ELR (cell line): ENCODE measurements at regions not wholly inside any gene's neighbourhood (a gene's known extent, or its start where the extent isn't known, plus 50 kb on each side); places are given as distances from the start of the nearest gene placed in this dataset.

Source experiments
- DNase-seq: peaks from one replicate; pipeline ENCODE4 v3.0.0-alpha.2; 2015; ENCODE audit warnings: low read depth

- DNase-seq: no peak
These were observed 97.8 kb upstream of the PMEPA1 start for GRCh38 chr20:57807401-57808263.

GRCh38 chr20:57806975-57807374 is 97.2 kb upstream of the PMEPA1 start:
- no peak for DNase-seq

GRCh38 chr20:57806476-57806875 is 96.7 kb upstream of the PMEPA1 start:
- DNase-seq: no peak

- DNase-seq: no peak
These were observed 95.9 kb upstream of the PMEPA1 start for GRCh38 chr20:57805747-57806146.

- no peak for DNase-seq
These were observed 94.8 kb upstream of the PMEPA1 start for GRCh38 chr20:57804470-57805250.

- no peak for DNase-seq
These were observed 93.7 kb upstream of the PMEPA1 start for GRCh38 chr20:57803508-57804005.

- no peak for DNase-seq
These were observed 93.1 kb upstream of the PMEPA1 start for GRCh38 chr20:57802765-57803507.

- DNase-seq: no peak
These were observed 91.8 kb upstream of the PMEPA1 start for GRCh38 chr20:57801581-57801980.

- no peak for DNase-seq
These were observed 91.1 kb upstream of the PMEPA1 start for GRCh38 chr20:57800791-57801430.

GRCh38 chr20:57797401-57797800 is 87.6 kb upstream of the PMEPA1 start:
- DNase-seq: no peak

GRCh38 chr20:57795977-57796560 is 86.3 kb upstream of the PMEPA1 start:
- no peak for DNase-seq

- DNase-seq: peak; percentile 56
These were observed 85.5 kb upstream of the PMEPA1 start for GRCh38 chr20:57795342-57795697.

- peak; percentile 51 for DNase-seq
These were observed 85.0 kb upstream of the PMEPA1 start for GRCh38 chr20:57794600-57795341.

GRCh38 chr20:57794036-57794435 is 84.2 kb upstream of the PMEPA1 start:
- DNase-seq: no peak

- no peak for DNase-seq
These were observed 83.6 kb upstream of the PMEPA1 start for GRCh38 chr20:57793421-57793820.

GRCh38 chr20:57792386-57793080 is 82.7 kb upstream of the PMEPA1 start:
- DNase-seq: peak; percentile 12

GRCh38 chr20:57791966-57792365 is 82.2 kb upstream of the PMEPA1 start:
- no peak for DNase-seq

GRCh38 chr20:57791178-57791962 is 81.6 kb upstream of the PMEPA1 start:
- no peak for DNase-seq

- no peak for DNase-seq
These were observed 80.4 kb upstream of the PMEPA1 start for GRCh38 chr20:57790176-57790575.
